WTC11 (cell line): ENCODE measurements at regions not wholly inside any gene's neighbourhood (a gene's known extent, or its start where the extent isn't known, plus 50 kb on each side); places are given as distances from the start of the nearest gene placed in this dataset.

Experiments
- ATAC-seq: fragments of 200-7000 bp; cut with Tn5 transposase; 2 replicates; pipeline ENCODE4 v1.10.0; 2021; ENCODE audit warnings: mild to moderate bottlenecking, moderate library complexity
- CTCF ChIA-PET: fragments of 300-600 bp; sonication (Branson Sonifier 250); formaldehyde crosslinking; loops from one replicate; lab custom pipeline; 2021; ENCODE audit warnings: antibody characterized with exemption; lab: Charles Lee
- POLR2A ChIA-PET: fragments of 350-600 bp; sonication (Branson Sonifier 250); formaldehyde crosslinking; loops from one replicate; lab custom pipeline; 2021; ENCODE audit warnings: antibody characterized with exemption; lab: Charles Lee
- DNase-seq: peaks from one replicate; pipeline ENCODE4 v3.0.0; 2021; ENCODE audit warnings: low spot score
- H3K27ac Mint-ChIP-seq: 2 replicates; pipeline ENCODE4 v1.8.0; 2021; ENCODE audit warnings: mixed read lengths
- H3K27me3 Mint-ChIP-seq: 2 replicates; pipeline ENCODE4 v1.8.0; 2021; ENCODE audit warnings: low read depth, mild to moderate bottlenecking, moderate library complexity, mixed read lengths
- H3K36me3 Mint-ChIP-seq: 2 replicates; pipeline ENCODE4 v1.8.0; 2021; ENCODE audit warnings: mixed read lengths
- H3K4me1 Mint-ChIP-seq: 2 replicates; pipeline ENCODE4 v1.8.0; 2022; ENCODE audit warnings: mixed read lengths
- H3K4me3 Mint-ChIP-seq: 2 replicates; pipeline ENCODE4 v1.8.0; 2021; ENCODE audit warnings: mild to moderate bottlenecking, moderate library complexity, mixed read lengths
- H3K9me3 Mint-ChIP-seq: 2 replicates; pipeline ENCODE4 v1.8.0; 2021; ENCODE audit warnings: mixed read lengths
- ATF2 ChIP-seq: sonication (generic); formaldehyde crosslinking; IDR thresholded peaks from 2 replicates; pipeline ENCODE4 v1.8.1; 2022; ENCODE audit warnings: low read depth, missing genetic modification reagents, borderline replicate concordance
- CBFB ChIP-seq: sonication (generic); formaldehyde crosslinking; IDR thresholded peaks from 2 replicates; pipeline ENCODE4 v1.8.1; 2022; ENCODE audit warnings: mild to moderate bottlenecking, low read depth, missing genetic modification reagents
- FOXJ3 ChIP-seq: sonication (generic); formaldehyde crosslinking; IDR thresholded peaks from 2 replicates; pipeline ENCODE4 v1.9.0; 2021; ENCODE audit warnings: missing genetic modification reagents, mild to moderate bottlenecking, borderline replicate concordance
- FOXK1 ChIP-seq: sonication (generic); formaldehyde crosslinking; IDR thresholded peaks from 2 replicates; pipeline ENCODE4 v1.8.0; 2022; ENCODE audit warnings: mild to moderate bottlenecking, moderate library complexity, missing genetic modification reagents
- KAT7 ChIP-seq: sonication (generic); formaldehyde crosslinking; IDR thresholded peaks from 2 replicates; pipeline ENCODE4 v1.8.1; 2023; ENCODE audit warnings: missing genetic modification reagents, mild to moderate bottlenecking, borderline replicate concordance
- NFYB ChIP-seq: sonication (generic); formaldehyde crosslinking; conservative IDR thresholded peaks from 2 replicates; pipeline ENCODE4 v1.8.0; 2022; ENCODE audit warnings: low read depth, missing genetic modification reagents
- NR2C2 ChIP-seq: sonication (generic); formaldehyde crosslinking; IDR thresholded peaks from 2 replicates; pipeline ENCODE4 v1.8.0; 2022; ENCODE audit warnings: mild to moderate bottlenecking, missing genetic modification reagents
- RELA ChIP-seq: sonication (generic); formaldehyde crosslinking; IDR thresholded peaks from 2 replicates; pipeline ENCODE4 v1.8.1; 2022; ENCODE audit warnings: missing genetic modification reagents, mild to moderate bottlenecking, borderline replicate concordance
- TCF7 ChIP-seq: sonication (generic); formaldehyde crosslinking; IDR thresholded peaks from 2 replicates; pipeline ENCODE4 v1.8.0; 2022; ENCODE audit warnings: mild to moderate bottlenecking, low read depth, missing genetic modification reagents, moderate library complexity
- TP53 ChIP-seq: sonication (generic); formaldehyde crosslinking; IDR thresholded peaks from 2 replicates; pipeline ENCODE4 v1.8.1; 2023; ENCODE audit warnings: mild to moderate bottlenecking, missing genetic modification reagents
- TF ChIP-seq, protein P1 (sequence below): sonication (generic); formaldehyde crosslinking; IDR thresholded peaks from 2 replicates; pipeline ENCODE4 v1.8.1; 2023; ENCODE audit warnings: mild to moderate bottlenecking, missing genetic modification reagents, borderline replicate concordance
- TF ChIP-seq, protein P2 (sequence below): sonication (generic); formaldehyde crosslinking; IDR thresholded peaks from 2 replicates; pipeline ENCODE4 v1.8.1; 2022; ENCODE audit warnings: mild to moderate bottlenecking, missing genetic modification reagents, moderate library complexity, borderline replicate concordance
- TF ChIP-seq, protein P3 (sequence below): fragments of 250-450 bp; sonication (Bioruptor Pico); IDR thresholded peaks from 2 replicates; pipeline ENCODE4 v1.9.0; 2021; ENCODE audit warnings: mild to moderate bottlenecking
- TF ChIP-seq, protein P4 (sequence below): sonication (generic); formaldehyde crosslinking; IDR thresholded peaks from 2 replicates; pipeline ENCODE4 v1.8.1; 2023; ENCODE audit warnings: mild to moderate bottlenecking, moderate library complexity, missing genetic modification reagents
- TF ChIP-seq, protein P5 (sequence below): sonication (generic); formaldehyde crosslinking; IDR thresholded peaks from 2 replicates; pipeline ENCODE4 v1.8.0; 2022; ENCODE audit warnings: mild to moderate bottlenecking, missing genetic modification reagents

DNA sequence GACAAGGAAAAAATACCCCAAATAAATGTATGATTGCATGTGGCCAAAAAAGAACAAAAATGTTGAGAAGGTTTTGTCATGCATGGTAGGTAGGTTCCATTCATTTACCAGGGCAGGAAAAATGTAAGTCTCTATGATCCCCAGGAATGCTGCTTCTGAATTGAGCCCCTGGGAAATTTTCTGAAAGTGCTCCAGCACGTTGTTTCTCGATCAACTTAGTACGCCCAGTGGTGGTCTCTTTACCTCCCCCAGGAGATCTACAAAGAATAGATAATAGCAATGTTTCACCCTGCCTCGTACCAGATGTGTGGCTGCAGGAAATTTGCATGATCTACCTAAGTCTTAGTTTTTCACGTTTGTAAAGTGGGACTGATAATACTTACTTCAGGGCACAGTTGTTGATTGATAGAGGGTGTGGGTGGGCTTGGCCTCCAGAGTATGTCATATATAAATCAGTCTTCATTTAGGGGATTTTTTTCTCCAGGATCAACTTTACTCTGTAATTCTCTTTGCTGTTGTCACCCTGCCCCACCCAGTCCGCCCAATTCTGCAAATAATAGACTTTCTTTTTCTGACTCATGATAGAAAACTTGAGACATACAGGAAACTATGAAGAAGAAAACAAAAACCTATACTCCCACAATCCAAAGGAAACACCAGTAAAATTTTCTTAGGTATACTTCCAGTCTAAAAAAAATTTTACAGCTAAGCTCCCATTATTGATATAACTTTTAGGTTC lies 462.0 kb upstream of the RUNX1 start:
- Mint-ChIP-seq H3K4me1 (peaks cover 50% of the 10 kb centered on the region), H3K9me3 (no peaks in the 10 kb centered on the region), H3K4me3 (no peak overlapping the region), H3K27me3 (no peaks in the 10 kb centered on the region; the same call in 1 of the 2 replicates), H3K27ac (no peak overlapping the region), H3K36me3 (no peaks in the 10 kb centered on the region)
- ATAC-seq, result no peak
- POLR2A ChIA-PET, result no interaction called here
- DNase-seq, result no peak
- CTCF ChIA-PET, result no interaction called here
- no peak for TF ChIP-seq KAT7
- no peak for TF ChIP-seq FOXJ3
- TF ChIP-seq CBFB (CRISPR knock-in tag), result no peak
- TF ChIP-seq TP53 (CRISPR knock-in tag), result no peak
- TF ChIP-seq, protein P1, sequence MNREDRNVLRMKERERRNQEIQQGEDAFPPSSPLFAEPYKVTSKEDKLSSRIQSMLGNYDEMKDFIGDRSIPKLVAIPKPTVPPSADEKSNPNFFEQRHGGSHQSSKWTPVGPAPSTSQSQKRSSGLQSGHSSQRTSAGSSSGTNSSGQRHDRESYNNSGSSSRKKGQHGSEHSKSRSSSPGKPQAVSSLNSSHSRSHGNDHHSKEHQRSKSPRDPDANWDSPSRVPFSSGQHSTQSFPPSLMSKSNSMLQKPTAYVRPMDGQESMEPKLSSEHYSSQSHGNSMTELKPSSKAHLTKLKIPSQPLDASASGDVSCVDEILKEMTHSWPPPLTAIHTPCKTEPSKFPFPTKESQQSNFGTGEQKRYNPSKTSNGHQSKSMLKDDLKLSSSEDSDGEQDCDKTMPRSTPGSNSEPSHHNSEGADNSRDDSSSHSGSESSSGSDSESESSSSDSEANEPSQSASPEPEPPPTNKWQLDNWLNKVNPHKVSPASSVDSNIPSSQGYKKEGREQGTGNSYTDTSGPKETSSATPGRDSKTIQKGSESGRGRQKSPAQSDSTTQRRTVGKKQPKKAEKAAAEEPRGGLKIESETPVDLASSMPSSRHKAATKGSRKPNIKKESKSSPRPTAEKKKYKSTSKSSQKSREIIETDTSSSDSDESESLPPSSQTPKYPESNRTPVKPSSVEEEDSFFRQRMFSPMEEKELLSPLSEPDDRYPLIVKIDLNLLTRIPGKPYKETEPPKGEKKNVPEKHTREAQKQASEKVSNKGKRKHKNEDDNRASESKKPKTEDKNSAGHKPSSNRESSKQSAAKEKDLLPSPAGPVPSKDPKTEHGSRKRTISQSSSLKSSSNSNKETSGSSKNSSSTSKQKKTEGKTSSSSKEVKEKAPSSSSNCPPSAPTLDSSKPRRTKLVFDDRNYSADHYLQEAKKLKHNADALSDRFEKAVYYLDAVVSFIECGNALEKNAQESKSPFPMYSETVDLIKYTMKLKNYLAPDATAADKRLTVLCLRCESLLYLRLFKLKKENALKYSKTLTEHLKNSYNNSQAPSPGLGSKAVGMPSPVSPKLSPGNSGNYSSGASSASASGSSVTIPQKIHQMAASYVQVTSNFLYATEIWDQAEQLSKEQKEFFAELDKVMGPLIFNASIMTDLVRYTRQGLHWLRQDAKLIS (CRISPR knock-in tag), result no peak

- no peak for ATAC-seq
- no peaks in the 10 kb centered on the region for H3K36me3 Mint-ChIP-seq
- no peaks in the 10 kb centered on the region for H3K9me3 Mint-ChIP-seq
- no peak overlapping the region for H3K4me3 Mint-ChIP-seq
- CTCF ChIA-PET, result no interaction called here
- POLR2A ChIA-PET, result no interaction called here
- TF ChIP-seq CBFB (CRISPR knock-in tag), result no peak
- TF ChIP-seq NR2C2 (CRISPR knock-in tag), result no peak
- TF ChIP-seq, protein P2, sequence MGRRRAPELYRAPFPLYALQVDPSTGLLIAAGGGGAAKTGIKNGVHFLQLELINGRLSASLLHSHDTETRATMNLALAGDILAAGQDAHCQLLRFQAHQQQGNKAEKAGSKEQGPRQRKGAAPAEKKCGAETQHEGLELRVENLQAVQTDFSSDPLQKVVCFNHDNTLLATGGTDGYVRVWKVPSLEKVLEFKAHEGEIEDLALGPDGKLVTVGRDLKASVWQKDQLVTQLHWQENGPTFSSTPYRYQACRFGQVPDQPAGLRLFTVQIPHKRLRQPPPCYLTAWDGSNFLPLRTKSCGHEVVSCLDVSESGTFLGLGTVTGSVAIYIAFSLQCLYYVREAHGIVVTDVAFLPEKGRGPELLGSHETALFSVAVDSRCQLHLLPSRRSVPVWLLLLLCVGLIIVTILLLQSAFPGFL (CRISPR knock-in tag), result no peak
- TF ChIP-seq, protein P3, sequence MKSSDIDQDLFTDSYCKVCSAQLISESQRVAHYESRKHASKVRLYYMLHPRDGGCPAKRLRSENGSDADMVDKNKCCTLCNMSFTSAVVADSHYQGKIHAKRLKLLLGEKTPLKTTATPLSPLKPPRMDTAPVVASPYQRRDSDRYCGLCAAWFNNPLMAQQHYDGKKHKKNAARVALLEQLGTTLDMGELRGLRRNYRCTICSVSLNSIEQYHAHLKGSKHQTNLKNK (CRISPR knock-in tag), result no peak
- no peak for TF ChIP-seq FOXJ3
- TF ChIP-seq, protein P4, sequence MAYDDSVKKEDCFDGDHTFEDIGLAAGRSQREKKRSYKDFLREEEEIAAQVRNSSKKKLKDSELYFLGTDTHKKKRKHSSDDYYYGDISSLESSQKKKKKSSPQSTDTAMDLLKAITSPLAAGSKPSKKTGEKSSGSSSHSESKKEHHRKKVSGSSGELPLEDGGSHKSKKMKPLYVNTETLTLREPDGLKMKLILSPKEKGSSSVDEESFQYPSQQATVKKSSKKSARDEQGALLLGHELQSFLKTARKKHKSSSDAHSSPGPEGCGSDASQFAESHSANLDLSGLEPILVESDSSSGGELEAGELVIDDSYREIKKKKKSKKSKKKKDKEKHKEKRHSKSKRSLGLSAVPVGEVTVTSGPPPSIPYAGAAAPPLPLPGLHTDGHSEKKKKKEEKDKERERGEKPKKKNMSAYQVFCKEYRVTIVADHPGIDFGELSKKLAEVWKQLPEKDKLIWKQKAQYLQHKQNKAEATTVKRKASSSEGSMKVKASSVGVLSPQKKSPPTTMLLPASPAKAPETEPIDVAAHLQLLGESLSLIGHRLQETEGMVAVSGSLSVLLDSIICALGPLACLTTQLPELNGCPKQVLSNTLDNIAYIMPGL (CRISPR knock-in tag), result no peak
- no peak for TF ChIP-seq RELA
- TF ChIP-seq TCF7 (CRISPR knock-in tag), result no peak
- TF ChIP-seq, all 79 proteins: peak for 0
- DNase-seq, result no peak
- Mint-ChIP-seq H3K27me3 (no peaks in the 10 kb centered on the region; the same call in 1 of the 2 replicates), H3K4me1 (peaks cover 57% of the 10 kb centered on the region), H3K27ac (no peak overlapping the region)
These were observed 461.2 kb upstream of the RUNX1 start for GRCh38 chr21:35510294-35510693.

DNA sequence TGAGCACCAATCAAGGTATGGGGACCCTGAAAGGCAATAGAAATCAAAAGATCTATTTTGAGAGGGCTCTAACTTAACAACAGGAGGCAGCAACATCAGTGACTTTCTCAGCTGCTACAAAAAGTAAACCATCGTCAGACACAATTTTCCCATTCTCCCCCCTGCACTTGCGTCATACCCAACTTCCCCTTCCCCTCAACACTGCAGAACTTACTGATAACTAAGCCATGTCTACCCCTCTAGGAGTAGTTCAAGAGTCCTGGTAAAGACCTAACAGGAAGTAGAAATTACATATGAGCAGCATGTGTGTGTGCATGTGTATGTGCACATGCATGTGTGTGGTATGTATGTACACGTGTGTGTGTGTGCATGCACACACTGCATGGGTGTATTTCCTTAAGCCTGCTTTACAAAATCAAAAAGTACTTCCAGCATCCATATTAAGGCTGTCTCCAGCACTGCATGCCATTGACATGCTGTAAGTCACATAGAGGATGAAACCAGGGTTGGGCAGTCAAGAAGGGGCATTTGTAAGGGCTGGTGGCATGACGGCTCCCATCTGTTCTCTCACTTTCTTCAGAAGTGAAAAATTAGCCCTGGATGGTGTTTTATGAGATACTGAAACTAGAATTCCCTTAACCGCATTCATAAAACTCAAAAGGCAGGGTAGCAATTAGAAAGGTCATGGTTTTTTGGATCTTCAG lies 460.1 kb upstream of the RUNX1 start:
- Mint-ChIP-seq H3K4me1 (peaks cover 67% of the 10 kb centered on the region), H3K27me3 (no peaks in the 10 kb centered on the region; the same call in 1 of the 2 replicates), H3K36me3 (no peaks in the 10 kb centered on the region), H3K9me3 (no peaks in the 10 kb centered on the region), H3K4me3 (no peak overlapping the region), H3K27ac (no peak overlapping the region)
- DNase-seq (no peak), ATAC-seq (no peak)
- ChIA-PET POLR2A (no interaction called here), CTCF (interaction anchor here (1.1 to 1.7 kb wide), 3 partner anchors 26 to 764 kb away, joined by 3 to 13 read pairs (median 4); no protein-coding TSS in a partner anchor)
- TF ChIP-seq FOXK1 (CRISPR knock-in tag) (no peak), NFYB (CRISPR knock-in tag) (no peak), ATF2 (no peak)
- TF ChIP-seq, protein P5, sequence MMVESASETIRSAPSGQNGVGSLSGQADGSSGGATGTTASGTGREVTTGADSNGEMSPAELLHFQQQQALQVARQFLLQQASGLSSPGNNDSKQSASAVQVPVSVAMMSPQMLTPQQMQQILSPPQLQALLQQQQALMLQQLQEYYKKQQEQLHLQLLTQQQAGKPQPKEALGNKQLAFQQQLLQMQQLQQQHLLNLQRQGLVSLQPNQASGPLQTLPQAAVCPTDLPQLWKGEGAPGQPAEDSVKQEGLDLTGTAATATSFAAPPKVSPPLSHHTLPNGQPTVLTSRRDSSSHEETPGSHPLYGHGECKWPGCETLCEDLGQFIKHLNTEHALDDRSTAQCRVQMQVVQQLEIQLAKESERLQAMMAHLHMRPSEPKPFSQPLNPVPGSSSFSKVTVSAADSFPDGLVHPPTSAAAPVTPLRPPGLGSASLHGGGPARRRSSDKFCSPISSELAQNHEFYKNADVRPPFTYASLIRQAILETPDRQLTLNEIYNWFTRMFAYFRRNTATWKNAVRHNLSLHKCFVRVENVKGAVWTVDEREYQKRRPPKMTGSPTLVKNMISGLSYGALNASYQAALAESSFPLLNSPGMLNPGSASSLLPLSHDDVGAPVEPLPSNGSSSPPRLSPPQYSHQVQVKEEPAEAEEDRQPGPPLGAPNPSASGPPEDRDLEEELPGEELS, result no peak
